Neural progenitor cell (in vitro differentiated cells): ENCODE measurements at regions not wholly inside any gene's neighbourhood (a gene's known extent, or its start where the extent isn't known, plus 50 kb on each side); places are given as distances from the start of the nearest gene placed in this dataset.

Experiments used
- EZH2phosphoT487 ChIP-seq: fragments of 200-600 bp; sonication (generic); IDR thresholded peaks from 2 replicates; pipeline ENCODE4 v1.6.1; 2017; ENCODE audit warnings: antibody characterized with exemption
- TF ChIP-seq, protein P1 (sequence below): fragments of 200-600 bp; sonication (generic); IDR thresholded peaks from 2 replicates; pipeline ENCODE4 v1.5.1; 2017; ENCODE audit warnings: antibody characterized with exemption, mild to moderate bottlenecking

DNA sequence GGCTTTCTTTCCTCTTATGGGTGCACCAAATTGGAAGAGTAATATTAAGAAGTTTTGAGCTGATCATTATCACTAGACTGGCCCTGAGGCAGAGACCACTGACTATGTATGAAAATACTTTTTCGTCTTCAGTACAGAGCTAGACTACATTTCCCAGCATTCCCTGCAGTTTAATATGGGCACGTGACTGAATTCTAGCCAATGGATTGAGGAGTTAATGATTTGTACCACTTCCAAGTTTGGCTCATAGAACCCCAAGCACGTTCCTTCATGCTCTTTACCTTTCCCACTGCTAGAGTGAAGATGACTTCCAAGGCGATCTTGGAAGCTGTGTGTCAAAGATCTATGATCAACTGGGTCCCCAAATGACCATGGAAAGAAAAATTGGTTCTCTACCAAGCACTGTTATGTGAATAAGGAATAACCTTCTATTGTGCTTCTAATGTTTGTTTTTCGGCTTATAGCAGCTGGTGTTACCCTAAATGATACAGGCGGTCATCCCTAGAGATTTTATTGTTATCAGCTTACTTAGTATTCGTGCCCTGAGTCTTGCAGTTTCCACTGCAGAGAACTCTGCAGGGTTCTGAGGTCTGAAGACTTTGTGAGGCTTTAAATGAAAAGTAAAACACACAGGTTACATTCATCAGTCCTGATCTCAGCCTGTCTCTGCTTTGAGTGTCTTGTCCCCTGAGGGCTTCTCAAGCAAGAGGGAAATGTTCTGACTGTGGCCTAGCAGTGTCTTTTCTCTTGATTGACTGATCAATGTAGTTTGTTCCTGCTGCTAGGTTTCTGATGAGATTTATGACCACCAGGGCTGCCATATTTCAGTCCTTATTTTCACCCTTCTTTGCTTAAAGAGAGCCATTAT, 486.8 kb downstream of the PDCD6IP start:
- TF ChIP-seq, protein P1, sequence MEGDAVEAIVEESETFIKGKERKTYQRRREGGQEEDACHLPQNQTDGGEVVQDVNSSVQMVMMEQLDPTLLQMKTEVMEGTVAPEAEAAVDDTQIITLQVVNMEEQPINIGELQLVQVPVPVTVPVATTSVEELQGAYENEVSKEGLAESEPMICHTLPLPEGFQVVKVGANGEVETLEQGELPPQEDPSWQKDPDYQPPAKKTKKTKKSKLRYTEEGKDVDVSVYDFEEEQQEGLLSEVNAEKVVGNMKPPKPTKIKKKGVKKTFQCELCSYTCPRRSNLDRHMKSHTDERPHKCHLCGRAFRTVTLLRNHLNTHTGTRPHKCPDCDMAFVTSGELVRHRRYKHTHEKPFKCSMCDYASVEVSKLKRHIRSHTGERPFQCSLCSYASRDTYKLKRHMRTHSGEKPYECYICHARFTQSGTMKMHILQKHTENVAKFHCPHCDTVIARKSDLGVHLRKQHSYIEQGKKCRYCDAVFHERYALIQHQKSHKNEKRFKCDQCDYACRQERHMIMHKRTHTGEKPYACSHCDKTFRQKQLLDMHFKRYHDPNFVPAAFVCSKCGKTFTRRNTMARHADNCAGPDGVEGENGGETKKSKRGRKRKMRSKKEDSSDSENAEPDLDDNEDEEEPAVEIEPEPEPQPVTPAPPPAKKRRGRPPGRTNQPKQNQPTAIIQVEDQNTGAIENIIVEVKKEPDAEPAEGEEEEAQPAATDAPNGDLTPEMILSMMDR, result no peak
- no peak for TF ChIP-seq EZH2phosphoT487
